Activated naive CD4-positive, alpha-beta T cell treated with anti-CD3 and anti-CD28 coated beads, Interleukin-2, amount 50 U/mL, for 16 hours (primary cell): ENCODE measurements at regions not wholly inside any gene's neighbourhood (a gene's known extent, or its start where the extent isn't known, plus 50 kb on each side); places are given as distances from the start of the nearest gene placed in this dataset.
"Not testable (repeated sequence)": the region's sequence is repeated elsewhere in the genome, so short reads cannot be mapped to it uniquely, and the experiment has no call there.

Experiments
- DNase-seq: peaks from one replicate; pipeline ENCODE4 v3.0.0-alpha.2; 2020

DNA sequence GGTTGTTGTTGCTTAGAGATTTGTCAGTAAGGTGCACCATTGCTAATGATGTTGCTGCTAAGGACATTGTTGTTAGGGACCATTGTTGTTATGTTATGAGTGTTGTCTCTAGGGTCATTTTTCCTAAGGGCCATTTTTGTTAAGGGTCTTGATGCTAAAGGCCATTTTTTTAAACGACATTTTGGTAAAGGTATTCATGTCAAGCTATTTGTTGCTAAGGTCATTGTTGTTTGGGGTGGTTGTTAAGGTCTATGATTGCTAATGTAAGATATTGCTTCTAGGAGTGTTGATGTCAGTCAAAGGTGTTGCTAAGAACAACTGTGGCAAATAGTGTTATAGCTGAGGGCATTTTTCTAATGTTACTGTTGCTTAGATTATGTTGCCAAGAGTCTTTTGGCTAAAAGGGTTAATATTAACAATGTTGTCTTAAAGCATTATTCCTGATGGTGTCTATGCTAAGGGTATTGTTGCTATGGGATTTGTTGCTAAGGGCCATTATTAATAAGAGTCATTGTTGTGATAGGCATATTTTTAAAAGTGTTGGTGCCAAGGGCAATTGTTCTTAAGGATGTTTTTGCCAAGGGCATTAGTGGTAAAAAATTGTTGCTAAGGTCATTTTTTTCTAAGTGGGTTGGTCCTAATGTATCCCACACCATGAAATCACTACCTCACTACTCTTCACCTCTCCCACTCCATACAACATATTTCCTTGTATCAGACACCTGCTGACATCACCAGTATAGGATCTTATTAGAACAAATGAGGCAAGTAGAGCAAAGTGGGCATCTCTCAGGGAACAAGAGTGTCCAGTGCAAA, 56.2 kb downstream of the SPATA31A6 start:
- not testable (repeated sequence) for DNase-seq

DNA sequence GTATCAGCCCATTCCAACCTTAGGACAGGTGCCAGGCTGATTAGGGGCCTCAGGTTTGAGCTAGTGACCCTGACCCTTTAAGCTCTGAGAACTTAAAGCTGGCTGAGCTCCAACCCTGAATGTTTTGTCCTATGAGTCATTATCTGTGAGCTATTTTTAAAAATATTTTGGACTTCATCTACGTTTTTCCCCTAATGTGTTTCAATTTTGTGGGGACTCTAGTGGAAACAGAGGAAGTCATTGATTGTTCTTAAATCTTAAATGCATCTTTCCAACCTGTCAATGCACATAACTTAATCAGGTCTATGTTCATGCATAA, 56.8 kb downstream of the SPATA31A6 start:
- not testable (repeated sequence) for DNase-seq

DNA sequence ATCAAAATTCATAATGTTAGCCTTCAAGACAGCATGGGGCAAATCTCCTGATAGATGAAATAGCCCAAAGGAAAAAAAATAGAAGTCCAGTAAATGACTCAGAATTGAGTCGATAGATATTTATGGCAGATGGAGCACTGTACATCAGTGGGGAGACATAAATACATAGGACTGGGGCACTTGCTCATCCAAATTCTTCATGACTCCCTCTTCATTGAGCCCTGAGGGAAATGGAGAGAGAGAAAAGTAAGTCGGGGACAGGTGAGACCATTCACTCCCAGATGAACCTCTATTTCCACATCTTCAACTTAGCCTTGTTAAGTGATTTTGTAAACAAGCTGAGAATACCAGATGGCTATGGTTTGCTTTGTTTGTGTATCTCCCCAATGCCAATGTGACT, 59.8 kb downstream of the SPATA31A6 start:
- DNase-seq: not testable (repeated sequence)

DNA sequence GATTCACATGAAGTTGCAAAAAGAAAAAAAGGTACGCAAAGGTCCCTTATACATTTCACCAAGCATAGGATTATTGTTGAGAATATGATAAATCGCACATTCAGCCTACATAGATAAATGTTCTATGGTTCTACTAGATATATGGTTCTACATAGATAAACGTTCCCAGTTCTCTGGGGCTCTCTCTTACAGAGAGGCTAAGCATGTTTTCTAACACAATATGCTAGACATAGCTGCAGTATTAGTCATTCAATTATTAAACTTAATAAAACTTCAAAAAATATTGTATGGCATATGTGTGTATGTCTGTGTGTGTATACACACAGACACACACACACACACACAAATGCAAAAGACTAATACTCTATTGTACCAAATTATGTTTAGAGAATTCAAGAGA, 60.4 kb downstream of the SPATA31A6 start:
- not testable (repeated sequence) for DNase-seq

DNA sequence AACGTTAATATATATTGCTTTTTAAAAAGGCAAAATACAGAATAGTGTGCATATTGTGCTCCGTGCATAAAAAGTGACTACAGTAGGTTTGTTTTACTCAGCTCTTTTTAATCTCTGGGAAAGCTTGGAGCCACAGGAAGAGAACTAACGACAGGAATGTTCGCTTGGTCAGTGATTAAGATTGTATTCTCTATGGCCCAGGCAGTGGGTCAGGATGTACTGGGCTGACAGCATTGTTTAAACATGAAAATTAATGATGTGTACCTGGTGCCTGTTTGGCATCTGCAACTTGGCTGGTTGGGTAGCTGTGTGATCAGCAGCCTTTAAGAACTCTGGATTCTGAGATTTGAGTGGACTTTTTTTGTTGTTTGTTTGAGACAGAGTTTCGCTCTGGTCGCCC, 85.3 kb downstream of the SPATA31A6 start:
- not testable (repeated sequence) for DNase-seq

DNA sequence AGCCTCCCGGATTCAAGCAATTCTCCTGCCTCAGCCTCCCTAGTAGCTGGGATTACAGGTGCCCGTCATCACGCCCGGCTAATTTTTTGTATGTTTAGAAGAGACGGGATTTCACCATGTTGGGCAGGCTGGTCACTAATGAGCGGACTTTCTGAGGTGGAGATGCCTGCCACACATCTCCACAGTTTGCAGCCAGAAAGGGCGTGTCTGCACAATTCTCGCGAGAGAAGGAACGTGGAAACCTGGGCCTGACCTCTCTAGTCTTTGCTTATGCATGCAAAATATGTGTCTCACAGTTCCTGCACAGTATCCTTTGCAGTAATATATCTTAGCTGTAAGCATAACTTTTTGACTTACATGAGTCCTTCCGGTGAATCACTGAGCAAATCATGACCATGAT, 85.7 kb downstream of the SPATA31A6 start:
- DNase-seq: not testable (repeated sequence)

DNA sequence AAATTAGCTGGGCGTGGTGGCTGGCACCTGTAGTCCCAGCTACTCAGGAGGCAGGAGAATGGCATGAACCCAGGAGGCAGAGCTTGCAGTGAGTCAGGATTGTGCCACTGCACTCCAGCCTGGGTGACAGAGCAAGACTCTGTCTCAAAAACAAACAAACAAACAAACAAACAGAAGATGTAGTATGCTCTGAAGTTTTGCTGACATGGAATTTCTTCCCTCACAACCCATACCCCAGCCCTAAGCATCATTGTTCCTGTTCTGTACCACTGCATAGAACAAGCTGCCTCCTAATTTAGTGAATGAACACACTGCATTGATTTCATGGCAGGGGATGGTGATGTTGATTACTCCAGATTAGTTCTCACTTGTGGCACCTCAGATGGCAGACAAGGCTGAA, 89.7 kb downstream of the SPATA31A6 start:
- not testable (repeated sequence) for DNase-seq

DNA sequence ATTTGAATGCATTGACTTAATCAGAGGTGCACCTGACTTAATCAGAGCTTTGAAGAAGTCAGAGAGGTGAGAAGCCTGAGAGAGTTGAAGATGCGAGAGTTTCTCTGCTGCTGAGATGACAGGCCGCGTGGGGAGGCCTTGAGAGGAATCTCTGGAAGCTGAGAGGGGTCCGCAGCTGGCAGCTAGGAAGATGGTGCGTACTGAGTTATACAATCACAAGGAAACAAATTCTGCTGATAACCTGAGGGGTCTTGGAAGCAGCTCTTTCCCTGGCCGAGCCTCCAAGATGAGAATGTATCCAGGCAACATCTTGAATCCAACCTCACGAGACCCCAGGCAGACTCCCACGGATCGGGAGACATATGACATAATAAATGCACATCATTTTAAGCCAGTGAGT, 91.7 kb downstream of the SPATA31A6 start:
- DNase-seq: no peak

DNA sequence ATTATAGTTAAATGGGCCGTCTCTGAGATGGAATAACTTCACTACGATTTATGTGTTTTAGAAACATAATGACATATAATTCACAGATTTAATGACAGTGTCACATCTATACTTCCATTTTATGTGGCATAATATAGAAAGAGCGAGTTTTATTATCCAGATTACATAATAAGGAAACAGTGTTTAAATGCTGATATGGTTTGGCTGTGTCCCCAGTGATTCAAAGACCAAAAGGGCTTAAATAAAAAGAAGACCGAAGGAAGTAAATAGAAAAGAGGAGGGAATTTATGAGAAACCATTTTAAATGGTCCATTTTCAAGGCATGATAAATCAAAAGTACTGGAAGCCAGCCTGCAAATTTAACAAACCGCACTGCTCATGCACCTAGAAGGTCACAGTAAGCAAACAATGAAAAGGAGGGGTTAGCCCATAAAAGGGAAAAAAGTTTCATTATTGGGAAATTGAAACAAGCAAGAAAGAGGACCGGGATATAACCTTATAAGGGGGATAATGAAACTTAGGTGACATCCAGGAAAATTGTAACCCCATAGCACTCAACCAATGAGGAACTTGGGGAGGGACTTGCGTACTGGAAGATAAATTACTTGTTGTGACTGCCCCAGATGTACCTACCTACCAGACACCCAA, 99.2 kb downstream of the SPATA31A6 start:
- DNase-seq: not testable (repeated sequence)

DNA sequence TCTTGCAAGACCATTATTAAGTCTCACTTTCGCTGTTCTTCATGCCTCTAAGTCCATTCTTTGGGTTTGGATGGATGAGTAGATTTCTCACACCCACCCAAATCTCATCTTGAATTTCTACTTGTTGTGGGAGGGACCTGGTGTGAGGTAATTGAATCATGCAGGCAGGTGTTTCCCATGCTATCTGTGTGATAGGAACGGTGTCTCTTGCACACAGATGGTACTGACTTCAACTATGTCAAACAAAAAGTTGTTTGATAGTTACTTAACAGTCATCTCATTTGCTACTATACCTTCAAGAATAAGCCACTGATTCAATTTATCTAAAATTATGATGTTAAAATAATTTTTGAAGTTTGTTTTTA, 99.7 kb downstream of the SPATA31A6 start:
- DNase-seq: not testable (repeated sequence)

DNA sequence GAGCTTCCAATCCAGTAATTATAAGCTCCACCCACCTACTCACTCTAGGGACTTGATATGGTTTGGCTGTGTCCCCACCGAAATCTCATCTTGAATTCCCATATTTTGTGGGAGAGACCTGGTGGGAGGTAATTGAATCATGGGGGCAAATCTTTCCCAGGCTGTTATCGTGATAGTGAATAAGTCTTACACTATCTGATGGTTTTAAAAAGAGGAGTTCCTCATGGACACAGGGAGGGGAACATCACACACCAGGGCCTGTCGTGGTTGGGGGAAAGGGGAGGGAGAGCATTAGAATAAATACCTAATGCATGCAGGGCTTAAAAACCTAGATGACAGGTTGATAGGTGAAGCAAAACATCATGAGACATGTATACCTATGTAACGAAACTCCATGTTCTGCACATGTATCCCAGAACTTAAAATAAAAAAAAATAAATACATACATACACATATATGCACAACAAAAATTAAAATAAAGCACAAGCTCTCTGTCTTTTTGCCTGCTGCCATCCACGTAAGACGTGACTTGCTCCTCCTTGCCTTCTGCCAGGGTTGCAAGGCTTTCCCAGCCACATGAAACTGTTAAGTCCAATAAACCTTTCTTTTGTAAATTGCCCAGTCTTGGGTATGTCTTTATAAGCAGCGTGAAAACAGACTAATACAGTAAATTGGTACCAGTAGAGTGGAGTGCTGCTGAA, 102.8 kb downstream of the SPATA31A6 start:
- DNase-seq: not testable (repeated sequence)

DNA sequence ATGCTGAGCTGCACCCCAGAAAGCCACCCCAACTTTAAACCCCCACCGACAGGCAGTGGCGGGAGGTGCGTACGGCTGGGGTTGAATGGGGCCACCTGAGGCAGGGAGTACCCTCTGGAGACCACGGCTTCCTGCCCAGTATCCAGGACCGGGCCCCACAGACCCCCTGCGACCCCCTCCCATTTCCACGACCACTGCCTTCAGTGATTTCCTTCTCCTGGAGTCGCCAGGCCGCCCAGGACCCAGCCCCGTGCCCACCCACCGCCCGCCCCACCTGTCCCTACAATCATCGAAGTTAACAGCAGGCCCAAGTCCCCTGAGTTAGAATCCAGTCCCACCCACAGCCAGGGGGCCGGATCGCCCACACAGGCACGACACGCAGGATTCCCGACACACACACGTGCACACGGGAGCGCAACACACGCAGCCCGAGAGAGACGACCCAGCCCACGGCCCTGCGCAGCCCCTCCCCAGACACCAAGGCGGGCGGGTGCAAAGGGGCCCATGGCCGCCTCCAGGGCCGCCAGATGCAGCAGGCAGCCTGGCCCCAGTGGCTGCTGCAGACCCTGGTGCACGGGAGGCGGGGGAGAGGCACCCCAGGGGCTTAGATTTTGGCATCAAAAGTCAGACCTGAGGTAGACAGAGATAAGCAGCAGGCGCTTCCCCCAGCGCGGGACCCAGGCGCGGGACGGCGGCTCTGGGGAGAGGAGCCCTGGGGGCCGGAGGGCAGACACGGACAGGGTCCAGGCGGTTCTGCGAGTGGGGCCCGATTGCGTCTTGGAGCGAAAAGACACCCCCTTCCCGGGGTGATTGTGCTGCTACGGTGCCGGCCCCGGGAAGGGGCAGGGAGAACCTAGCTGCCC, 104.8 kb downstream of the SPATA31A6 start:
- DNase-seq: not testable (repeated sequence)

DNA sequence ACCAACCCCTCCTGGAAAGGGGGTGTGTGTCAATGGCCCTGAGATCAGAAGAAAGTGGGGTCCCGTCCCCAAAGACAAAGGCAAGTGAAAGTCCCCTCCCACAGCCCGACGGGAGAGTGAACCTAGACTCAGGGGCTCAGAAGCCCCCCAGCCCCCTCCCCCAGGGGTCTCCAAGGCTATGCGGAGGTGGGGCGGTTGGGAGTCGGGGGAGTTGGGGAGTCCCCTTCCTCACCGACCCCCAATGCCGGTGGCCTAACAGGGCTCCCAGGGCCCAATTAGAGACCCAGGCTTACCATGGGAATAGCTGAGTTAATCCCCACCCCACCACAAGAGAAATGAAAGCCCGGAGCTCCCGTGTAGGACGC, 105.4 kb downstream of the SPATA31A6 start:
- not testable (repeated sequence) for DNase-seq

DNA sequence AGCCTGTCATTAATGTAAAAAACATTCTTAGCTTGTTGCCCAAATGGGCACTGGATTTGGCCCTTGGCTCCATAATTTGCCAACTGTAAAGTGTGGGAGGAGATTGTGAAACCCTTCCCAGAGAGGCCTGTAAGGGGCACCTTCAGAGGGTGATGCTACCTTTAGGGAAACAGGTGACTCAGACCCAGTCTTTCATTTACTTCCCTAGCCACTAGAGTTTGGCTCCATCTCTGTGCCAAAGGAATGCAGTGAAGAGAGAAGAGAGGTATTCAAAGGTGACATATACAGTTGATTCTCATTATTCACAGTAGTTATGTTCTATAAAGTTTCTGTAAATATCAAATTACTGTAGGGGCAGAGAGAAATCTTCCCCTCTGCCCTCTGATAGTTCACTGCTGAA, 116.7 kb downstream of the SPATA31A6 start:
- not testable (repeated sequence) for DNase-seq

DNA sequence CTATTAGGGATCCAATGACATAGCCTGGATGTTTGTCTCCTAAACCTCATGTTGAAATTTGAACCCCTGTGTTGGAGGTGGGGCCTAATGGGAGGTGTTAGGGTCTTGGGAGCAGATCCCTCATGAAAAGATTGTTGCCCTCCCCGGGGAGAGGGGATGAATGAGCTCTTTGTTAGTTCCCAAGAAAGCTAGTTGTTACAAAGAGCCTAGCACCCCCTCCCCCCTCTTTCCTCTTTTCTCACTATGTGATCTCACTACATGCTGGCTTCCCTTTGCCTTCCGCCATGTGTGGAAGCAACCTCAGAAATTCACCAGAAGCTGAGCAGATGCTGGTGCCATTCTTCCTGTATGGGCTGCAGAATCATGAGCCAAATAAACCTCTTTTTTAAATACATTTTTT, 123.2 kb downstream of the SPATA31A6 start:
- DNase-seq: not testable (repeated sequence)

DNA sequence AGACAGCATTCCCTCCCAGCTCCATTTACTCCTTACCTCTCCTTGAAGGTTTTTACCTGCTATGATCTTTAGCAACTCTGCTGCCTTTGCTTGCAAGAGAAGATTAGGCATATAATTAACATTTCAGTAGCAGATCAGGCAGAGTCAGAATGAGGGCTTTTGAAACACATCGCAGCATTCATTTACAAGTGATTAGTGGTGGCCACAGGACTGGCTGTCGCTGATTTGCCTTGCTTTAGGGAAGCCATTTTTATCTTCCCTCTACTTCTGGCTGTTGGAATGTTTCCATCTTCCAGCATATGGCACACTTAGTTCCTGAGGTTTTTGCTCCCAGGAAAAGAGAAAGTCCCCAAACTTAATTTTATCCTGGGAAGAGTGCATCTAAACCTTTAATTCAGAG, 124.0 kb downstream of the SPATA31A6 start:
- not testable (repeated sequence) for DNase-seq

DNA sequence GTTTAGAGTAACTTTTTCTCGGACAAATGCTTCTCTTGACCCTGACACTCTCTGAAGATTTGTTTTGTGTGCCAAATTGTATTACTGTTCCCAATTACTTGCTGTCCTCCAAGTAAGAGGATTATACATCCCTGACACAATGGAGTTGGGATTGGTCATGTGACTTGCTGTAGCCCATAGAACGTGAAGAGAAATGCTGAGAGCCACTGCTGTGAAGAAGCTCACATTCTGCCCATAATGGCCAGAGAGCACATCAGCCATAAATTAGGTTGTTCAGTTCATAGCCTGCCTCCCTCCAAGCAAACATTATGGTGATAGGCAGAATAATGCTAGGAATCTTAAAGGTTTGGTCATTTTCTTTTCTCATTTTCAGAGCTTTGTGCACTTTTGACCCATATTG, 127.5 kb downstream of the SPATA31A6 start:
- not testable (repeated sequence) for DNase-seq

DNA sequence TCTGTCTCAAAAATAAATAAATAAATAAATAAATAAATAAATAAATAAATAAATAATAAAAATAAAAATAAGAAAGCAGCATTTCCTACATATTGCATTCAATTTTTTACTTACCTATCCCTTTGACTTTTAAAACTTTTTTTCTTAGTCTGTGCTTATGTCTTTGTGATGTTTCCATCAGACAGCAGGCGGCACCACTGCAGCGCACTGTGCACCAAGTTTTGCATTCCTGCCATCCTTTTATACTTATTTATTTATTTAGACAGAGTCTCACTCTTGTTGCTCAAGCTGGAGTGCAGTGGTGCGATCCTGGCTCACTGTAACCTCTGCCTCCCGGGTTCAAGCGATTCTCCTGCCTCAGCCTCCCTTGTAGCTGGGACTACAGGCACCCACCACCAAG, 132.6 kb downstream of the SPATA31A6 start:
- not testable (repeated sequence) for DNase-seq

DNA sequence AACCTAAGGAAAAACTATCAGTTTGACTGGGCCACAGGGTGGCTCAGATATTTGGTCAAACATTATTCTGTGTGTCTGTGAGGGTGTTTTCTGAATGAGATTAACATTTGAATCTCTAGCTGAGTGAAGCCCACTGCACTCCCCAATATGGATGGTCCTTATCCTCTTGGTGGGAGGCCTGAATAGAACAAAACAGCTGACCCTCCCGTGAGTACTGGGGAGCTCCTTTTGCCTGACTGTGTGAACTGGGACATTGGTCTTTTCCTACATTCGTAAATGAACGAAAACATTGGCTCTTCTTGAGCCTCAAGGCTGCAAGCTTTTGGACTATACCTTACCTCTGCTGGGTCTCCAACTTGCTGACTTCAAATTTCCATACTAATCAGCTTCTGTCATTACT, 134.2 kb downstream of the SPATA31A6 start:
- not testable (repeated sequence) for DNase-seq

DNA sequence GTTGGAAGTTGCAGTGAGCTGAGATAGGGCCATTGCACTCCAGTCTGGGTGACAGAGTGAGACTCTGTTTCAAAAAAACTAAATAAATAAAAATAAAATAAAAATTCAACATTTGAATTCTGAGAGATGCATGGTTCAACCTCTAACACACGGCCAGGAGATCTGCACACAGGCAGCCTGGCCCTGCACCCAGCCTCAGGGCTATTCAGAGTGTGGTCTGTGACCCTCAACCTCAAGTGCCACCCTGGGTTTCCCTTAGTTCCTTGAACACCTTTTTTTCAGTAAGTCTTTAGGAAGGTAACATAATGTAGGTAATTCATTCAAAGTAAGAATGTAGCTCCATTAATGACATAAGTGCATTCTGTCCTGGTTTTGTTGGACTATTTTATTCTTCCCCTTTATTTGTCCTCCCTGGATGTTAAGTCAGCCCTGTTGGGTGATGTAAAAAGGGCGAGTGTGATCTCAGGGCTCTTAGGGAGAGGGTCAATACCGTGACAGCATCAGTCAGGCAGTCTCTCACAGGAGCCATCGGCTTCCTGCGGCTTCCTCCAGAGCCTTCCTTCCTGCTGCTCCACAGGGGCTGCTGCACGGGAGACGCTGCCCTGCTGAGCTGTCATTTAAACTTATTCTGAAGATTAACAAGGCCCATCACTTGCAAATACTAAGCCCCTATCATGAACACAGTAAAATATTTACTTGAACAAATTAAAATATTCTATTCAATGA, 139.8 kb downstream of the SPATA31A6 start:
- DNase-seq: not testable (repeated sequence)

DNA sequence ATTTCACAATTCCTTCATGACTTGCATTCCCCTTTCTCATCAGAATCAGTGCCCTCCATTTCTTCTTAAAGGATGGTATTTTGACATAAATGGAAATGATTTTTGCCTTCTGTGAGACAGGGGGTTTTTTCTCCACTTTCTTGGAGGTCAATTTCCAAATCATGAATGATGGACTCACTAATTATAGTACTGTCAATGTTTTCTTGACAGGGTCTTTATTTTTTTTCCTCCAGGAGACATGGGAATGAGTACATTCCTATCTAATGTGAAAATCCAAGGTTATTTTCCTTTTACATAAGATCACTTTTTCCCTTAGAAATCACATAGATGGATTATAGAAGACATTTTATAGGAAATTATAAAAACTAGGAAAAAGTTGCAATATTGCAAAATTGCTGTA, 141.7 kb downstream of the SPATA31A6 start:
- not testable (repeated sequence) for DNase-seq

DNA sequence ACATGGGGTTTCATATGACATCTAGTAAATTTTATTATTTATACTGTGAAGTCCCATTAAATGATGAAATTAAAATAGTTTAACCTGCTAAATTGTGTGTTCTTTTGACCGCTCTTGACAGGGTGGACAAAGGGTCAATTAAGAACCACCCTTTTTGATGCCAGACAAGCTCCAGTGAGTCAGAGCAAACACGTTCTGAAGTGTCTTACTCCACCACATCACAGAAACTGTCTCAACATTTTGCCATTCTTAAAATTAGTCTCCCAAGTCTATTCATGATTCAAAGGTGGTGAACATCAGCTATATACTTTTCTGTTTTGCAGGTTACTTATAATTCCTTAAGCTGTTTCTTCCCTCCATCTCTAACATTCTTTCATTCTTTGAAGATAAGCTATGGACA, 142.1 kb downstream of the SPATA31A6 start:
- not testable (repeated sequence) for DNase-seq
